SW480 (cell line): ENCODE measurements at regions not wholly inside any gene's neighbourhood (a gene's known extent, or its start where the extent isn't known, plus 50 kb on each side); places are given as distances from the start of the nearest gene placed in this dataset.

Experiments used
- DNase-seq: peaks from one replicate; pipeline ENCODE4 v3.0.0-alpha.2; 2016; ENCODE audit warnings: low spot score

GRCh38 chr2:238654479-238655197 is 193.2 kb upstream of the TWIST2 start:
- no peak for DNase-seq

- DNase-seq, result no peak
Observed at GRCh38 chr2:238655198-238655860, 192.6 kb upstream of the TWIST2 start.

DNA sequence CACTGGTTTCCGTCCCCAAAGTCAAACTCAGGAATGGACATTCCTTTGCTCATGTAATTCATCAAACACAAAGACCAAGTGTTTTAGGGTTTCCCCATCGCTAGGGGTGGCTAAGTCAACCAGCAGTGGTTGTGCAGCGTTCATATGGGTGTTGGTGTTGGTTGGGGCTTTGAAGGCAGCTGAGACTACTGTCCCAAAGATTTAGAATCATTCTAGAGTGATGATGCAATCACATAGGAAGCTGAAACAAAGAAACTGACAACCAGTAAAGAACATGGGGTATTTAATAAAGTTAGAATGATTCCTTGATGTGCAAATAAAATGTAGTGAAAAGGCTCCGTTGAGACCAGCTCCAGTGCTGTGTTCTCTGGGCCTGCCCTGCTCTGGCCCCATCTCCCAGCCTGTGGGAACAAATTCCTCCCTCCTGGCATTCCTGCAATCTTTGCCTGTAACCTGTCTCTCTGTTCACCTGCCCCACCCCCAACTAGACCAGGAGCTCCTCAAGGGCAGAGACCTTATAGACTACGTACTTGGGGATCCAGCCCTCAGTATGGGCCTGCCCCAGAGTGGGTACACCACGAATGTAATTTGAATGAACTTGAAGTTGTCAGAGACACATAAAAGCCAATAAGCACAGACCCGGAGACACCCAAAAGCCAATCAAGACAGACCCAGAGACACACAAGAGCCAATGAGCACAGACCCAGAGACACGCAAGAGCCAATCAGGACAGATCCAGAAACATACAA is 191.7 kb upstream of the TWIST2 start:
- no peak for DNase-seq

- DNase-seq, result no peak
Observed at GRCh38 chr2:238657132-238658053, 190.5 kb upstream of the TWIST2 start.

DNA sequence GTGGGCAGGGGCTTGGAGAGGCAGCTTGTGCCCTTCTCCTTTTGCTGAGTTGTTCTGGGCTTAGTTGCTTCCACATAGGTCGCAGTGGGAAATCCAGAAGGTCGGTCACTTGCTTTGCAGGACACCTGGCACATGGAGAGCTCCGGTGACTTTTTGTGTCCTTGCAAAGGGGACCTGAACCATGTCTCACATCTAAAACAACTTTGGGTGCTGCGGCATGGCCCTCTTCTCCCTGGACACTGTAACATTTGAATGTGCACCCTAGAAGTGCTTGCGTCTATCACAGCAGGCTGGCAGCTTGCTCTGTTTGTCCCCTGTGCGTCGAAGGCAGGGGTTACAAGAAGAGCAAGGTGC is 189.9 kb upstream of the TWIST2 start:
- no peak for DNase-seq

DNA sequence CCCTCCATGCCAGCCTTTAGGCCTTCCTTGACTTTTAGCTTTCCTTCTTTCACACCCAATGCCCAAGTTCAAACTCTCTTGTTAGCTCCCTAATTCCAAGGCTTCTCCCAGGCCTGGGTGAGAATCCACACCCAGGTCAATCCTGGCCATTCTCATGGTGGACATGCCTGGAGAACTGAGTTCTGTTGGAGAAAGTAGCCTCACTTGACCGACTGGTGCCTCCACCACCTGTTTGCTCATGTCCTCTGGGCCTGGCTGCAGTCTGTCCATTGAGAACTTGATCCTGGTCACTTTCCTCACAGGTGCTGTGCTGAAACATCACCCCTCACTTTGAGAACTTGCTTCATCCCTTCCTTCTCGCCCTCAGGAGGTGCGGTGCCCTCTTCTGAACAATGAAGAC is 189.1 kb upstream of the TWIST2 start:
- DNase-seq, result no peak

DNA sequence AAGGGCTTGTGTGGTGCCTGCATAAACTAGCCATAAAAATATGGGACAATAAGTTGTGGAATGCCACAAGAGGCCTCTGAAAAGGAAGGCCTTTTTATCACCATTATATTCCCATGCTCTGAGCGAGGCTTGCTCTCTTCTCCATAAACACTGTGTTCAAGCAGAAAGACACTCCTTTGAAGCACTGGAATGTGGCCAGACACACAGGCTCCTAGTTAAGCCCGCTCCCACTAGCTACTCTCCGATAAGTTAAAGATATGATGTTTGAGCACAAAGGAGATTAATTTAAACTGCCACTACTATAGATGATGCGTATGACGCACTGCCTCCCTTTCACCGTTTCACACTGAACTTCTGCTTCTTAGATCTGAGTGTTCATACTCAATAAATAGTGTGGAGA is 188.7 kb upstream of the TWIST2 start:
- no peak for DNase-seq

DNA sequence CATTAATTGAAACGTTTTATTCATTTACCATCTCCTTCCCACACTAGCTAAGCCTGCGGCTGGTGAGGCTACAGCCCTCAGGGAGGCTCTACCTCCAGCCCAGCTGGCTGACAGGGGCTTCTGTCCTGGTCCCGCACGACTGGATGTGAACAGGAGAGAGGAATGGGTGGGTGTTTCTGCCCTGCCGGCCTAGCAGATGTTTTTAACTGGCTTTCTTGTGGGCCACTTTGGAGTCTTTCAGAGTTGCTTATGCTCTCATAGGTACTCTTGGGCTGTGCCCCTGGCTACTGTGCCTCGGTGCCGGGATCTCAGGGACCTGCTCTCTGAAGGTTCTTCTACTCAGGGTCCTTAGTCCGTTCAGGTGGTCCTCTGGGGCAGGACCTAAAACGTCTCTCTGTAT is 184.3 kb upstream of the TWIST2 start:
- no peak for DNase-seq

DNA sequence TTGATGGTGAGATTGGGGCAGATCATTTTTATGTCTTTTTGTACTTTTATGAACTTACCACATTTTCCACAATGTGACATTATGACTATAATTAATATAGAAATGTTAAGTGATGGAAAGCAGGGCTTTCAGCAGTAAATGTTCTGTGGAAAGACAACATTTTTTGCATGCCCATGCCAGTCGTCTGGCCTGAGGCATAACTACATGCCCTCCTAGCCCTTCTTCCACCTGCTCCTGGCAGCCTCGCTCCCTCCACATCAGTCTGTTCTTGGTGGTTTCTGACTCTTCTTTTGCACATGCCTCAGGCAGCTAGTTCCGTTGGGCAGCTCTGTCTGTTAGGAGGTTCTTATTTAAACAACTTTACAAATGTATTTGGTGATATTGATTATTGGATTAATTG is 182.0 kb upstream of the TWIST2 start:
- no peak for DNase-seq

DNA sequence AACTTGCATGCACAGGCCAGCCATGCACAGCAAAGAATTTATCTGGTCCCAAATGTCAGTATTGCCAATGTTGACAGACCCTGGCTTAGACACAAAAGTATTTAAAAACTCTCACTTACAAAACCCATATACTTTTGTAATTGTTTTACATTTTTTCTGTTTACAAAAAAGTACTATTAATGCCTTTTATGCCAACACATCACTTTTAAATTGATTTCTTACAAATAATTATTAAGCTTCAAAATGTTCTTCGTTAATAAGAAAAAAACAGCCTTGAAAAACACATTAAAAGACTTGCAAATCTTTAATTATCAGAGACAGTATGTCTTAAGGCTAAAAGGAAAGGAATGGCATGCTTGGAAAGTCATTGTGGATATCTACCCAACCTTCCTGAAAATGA is 181.3 kb upstream of the TWIST2 start:
- no peak for DNase-seq

DNA sequence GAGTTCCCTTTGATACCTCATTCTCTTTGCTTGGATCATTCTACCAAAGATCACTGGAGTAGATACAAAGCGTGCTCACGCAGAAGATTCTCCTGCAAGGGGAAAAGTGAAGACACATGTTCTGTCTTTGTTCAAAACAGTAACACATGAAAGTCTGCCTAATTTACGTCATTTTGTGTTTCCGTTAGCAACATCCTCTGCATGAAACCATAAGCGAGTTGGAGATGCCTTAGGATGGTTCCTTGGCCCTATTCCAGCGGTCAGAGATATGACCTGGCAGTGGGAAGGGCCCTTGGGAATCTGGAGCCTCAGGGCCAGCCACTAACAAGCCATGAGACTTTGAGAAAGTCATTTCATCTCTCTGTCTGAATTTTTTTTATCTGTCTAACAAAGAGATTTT is 180.9 kb upstream of the TWIST2 start:
- DNase-seq, result no peak

DNA sequence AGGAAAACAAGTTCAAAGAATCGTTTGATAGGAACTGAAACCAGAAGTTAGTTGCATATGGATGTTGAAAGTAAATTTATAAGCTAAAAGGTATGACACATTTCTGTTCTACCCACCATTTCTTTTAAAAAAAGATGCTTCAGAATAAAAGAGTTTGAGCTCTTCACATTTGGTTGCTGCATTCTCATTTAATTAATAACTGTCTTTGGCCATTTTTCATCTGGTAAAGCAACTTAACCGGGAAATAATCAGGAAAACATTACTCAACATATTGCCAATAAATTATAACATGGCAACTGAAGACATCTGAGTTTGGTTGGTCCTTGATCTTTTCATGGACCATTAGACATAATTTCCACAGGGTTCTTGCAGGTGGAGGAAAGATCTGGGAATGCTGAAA is 180.2 kb upstream of the TWIST2 start:
- DNase-seq, result no peak

- no peak for DNase-seq
Observed at GRCh38 chr2:238668426-238668825, 179.5 kb upstream of the TWIST2 start.

- no peak for DNase-seq
Observed at GRCh38 chr2:238669046-238669445, 178.8 kb upstream of the TWIST2 start.

- no peak for DNase-seq
Observed at GRCh38 chr2:238669581-238670080, 178.3 kb upstream of the TWIST2 start.

DNA sequence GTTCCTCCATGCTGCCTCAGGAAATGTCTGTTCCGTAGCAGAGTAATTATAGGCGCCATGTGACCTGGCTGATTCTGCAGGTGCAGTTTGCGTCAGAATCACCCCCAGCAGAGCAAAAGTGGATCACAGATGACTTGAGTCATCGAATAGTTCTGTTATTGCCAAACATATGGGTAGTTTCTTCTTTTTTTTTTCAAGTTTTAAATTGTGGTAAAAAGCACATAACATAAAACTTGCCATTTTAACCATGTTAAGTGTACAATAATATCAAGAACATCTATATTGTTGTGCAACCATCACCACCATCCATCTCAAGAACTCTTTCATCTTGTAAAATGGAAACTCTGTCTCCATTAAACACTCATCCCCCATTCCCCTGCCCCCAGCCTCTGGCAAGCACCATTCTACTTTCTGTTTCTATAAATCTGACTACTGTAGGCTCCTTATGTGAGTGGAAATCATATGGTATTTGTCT is 177.7 kb upstream of the TWIST2 start:
- no peak for DNase-seq

DNA sequence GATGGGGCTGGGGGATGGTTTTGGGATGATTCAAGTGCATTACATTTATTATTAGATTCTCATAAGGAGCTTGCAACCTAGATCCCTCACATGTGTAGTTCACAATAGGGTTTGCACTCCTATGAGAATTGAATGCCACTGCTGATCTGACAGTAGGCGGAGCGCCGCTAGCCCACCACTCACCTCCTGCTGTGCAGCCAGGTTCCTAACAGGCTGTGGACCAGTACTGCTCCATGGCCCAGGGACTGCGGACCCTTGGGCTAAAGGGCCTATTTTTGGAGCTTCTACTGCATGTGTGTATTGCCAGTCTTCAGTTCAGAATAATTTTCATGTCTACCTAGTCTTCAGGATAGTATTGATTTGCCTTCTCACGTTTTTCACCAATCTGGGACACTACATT is 165.3 kb upstream of the TWIST2 start:
- DNase-seq, result no peak

DNA sequence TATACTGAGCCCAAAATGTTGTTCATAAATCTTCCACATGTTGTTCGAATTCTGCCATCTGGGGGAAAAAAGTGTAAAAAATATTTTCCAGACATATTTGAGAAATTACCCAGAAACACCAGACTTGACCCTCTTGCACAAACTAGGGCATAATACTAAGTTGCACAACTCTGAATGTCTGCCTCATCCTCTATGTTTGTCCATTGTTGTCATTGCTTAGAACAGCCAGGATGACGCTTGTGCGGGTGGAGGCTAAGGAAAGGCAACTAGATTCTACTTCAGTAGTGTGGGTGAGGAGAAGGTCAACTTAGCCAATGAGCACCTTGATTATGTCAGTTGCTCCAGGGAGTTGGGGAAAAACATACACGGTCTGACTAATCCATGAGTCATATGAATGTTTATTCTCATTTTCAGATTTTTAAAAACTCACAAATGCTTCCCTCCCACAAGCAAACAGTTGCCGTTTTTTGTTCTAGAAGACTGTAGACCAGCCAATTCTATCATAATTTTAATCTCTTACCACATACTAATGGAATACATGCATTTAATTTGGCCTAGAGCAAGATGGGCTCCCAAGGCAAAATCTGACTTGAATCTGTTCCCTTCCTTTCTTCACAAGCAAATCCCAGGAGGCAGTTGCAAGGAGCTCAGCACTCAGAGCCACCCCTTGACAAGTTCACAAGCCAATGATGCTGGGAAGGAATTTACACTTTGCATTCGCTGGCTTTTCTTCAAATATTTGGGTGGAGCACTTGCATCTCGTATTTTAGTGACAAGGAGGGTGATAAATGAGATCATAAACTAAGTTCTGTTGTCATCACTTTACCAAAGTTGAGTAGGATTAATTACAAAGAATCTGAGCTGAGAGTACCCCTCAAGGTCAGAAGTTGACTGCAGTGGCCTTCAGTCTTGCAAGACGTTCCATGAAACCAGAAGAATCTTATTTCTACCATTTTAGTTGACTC is 163.2 kb upstream of the TWIST2 start:
- DNase-seq, result peak; percentile 49

DNA sequence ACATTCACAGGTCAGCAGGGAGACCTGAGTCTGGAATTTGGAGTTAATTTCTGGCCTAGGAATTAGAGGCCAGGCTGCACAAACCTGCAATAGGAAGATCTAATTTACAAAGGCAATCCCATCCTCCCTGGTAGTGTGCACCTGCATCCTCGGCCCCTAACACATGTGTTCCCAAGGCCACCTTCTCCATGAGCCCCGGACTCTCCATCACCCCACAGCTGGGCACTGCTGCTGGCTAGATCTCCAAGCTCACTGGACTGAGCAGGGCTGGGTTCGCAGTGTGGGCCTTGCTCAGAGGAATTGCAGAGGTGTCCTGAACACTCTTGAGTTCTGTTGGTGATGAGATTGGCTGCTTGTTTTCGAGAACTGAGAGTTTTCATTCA is 162.6 kb upstream of the TWIST2 start:
- DNase-seq, result no peak

DNA sequence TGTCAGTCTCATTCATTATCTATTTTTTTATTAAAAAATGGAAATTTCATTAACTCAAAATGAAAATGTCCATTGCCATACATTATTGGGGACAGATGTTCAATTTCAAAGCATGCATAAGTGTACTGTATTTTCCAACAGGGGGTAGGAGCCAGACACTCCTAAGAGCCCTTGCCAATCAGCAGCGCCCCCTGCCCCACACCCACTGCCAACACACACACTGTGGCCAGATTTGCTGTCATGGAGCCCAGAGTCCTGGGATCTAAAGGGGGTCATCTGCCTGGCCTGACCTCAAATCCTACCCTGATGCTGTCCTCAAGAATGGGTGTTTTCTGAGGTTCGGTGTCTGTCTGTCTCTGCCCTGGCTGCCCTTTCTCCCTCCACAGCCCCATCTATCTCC is 162.2 kb upstream of the TWIST2 start:
- no peak for DNase-seq

DNA sequence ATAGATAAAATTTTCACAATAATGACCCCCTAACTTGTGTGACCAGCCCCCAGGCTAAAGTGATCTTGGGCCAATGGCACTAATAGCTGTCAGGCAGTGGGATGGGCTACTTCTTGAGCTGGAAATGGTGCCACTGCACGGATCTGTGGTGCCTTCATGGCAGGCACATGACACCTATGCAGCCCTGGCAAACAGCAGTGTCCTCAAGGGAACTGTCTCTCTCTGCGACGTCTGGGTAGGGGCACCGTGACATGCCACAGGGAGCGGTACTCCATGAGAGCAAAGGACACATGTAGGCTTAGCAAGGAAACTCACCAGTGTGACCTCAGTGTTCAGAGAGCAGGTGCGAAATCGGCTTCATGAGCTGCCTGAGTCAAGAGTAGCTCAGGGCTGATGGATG is 161.7 kb upstream of the TWIST2 start:
- DNase-seq, result no peak
